ENCODE measurements at regions not wholly inside any gene's neighbourhood (a gene's known extent, or its start where the extent isn't known, plus 50 kb on each side); places are given as distances from the start of the nearest gene placed in this dataset.
A peak's percentile ranks its signal among the peaks of the same experiment; 100 is the strongest.
"Not testable (repeated sequence)": the region's sequence is repeated elsewhere in the genome, so short reads cannot be mapped to it uniquely, and the experiment has no call there.

- TF ChIP-seq EHMT2 (IDR thresholded peaks at IDR 0.05; ENCODE audit: low read depth) (no peak), RARB (CRISPR knock-in tag; IDR thresholded peaks at IDR 0.05) (no peak), NFE2L2 (conservative IDR thresholded peaks at IDR 0.05; ENCODE audit: low read length) (no peak), ZNF302 (CRISPR knock-in tag; IDR thresholded peaks at IDR 0.05) (no peak), ATOH8 (CRISPR knock-in tag; IDR thresholded peaks at IDR 0.05; ENCODE audit: low read depth) (no peak), HDAC2 (IDR thresholded peaks at IDR 0.05) (no peak), MYC (IDR thresholded peaks at IDR 0.05; ENCODE audit: borderline replicate concordance, low read length) (no peak), CHD2 (IDR thresholded peaks at IDR 0.05; ENCODE audit: low read length, partially characterized antibody) (no peak), ZSCAN20 (CRISPR knock-in tag; IDR thresholded peaks at IDR 0.05) (no peak), EP300 (IDR thresholded peaks at IDR 0.05) (no peak), REST (IDR thresholded peaks at IDR 0.05) (no peak), POLR2A (IDR thresholded peaks at IDR 0.05; ENCODE audit: low read length) (no peak), ESRRA (IDR thresholded peaks at IDR 0.05; ENCODE audit: borderline replicate concordance, low read length) (no peak), SREBF2 (IDR thresholded peaks at IDR 0.05) (no peak), BCL3 (IDR thresholded peaks at IDR 0.05) (no peak)
- ATAC-seq = no peak
- WGBS (ENCODE audit: missing lambda C conversion rate) = 5% methylated on average over 2 of the region's 2 CpGs
- ChIA-PET CTCF (interaction anchor here (1.0 to 1.9 kb wide), 3 partner anchors 8 to 19 kb away, joined by 3 to 6 read pairs (median 4); no protein-coding TSS in a partner anchor), POLR2A (no interaction called here)
- Histone ChIP-seq H3K9me3 (no peaks in the 10 kb centered on the region), H3K4me2 (no peak overlapping the region), H3K4me3 (no peak overlapping the region), H3K27ac (no peak overlapping the region), H3K4me1 (no peaks in the 10 kb centered on the region)
- DNase-seq (ENCODE audit: low read depth in 1 of 2, low spot score in 1 of 2) = no peak
- no peak for FAIRE-seq
Observed at GRCh38 chr5:44953078-44953477, 144.3 kb downstream of the MRPS30 start.

- peak; percentile 71 for TF ChIP-seq MAFK (IDR thresholded peaks at IDR 0.05; ENCODE audit: partially characterized antibody)
- WGBS (ENCODE audit: missing lambda C conversion rate) = 27% methylated on average over 6 of the region's 6 CpGs
- POLR2A ChIA-PET; H3K4me1 ChIP-seq; H3K27ac ChIP-seq; CTCF ChIA-PET; H3K9me3 ChIP-seq; ATAC-seq; DNase-seq (ENCODE audit: low read depth in 1 of 2, low spot score in 1 of 2); H3K4me2 ChIP-seq; FAIRE-seq; H3K4me3 ChIP-seq: not testable (repeated sequence)
Observed at GRCh38 chr5:44958943-44959454, 150.3 kb downstream of the MRPS30 start.

GRCh38 chr5:44969825-44970224 lies 161.1 kb downstream of the MRPS30 start:
- Histone ChIP-seq H3K4me3 (no peak overlapping the region), H3K9me3 (no peaks in the 10 kb centered on the region), H3K4me2 (no peak overlapping the region), H3K27ac (no peak overlapping the region), H3K4me1 (no peaks in the 10 kb centered on the region)
- ChIA-PET CTCF (no interaction called here), POLR2A (interaction anchor here (0.6 kb wide), 1 partner anchor 156 kb away, joined by 3 read pairs; no protein-coding TSS in a partner anchor)
- TF ChIP-seq POLR2A (IDR thresholded peaks at IDR 0.05; ENCODE audit: low read length) (no peak), BHLHE40 (IDR thresholded peaks at IDR 0.05; ENCODE audit: low read depth, low read length) (no peak), SMC3 (IDR thresholded peaks at IDR 0.05) (no peak), HEYL (CRISPR knock-in tag; IDR thresholded peaks at IDR 0.05) (no peak), SREBF2 (IDR thresholded peaks at IDR 0.05) (no peak), REST (IDR thresholded peaks at IDR 0.05) (no peak), KDM1A (IDR thresholded peaks at IDR 0.05; ENCODE audit: low read depth) (no peak), RARB (CRISPR knock-in tag; IDR thresholded peaks at IDR 0.05) (no peak), BCL3 (IDR thresholded peaks at IDR 0.05) (no peak), PBX3 (IDR thresholded peaks at IDR 0.05) (no peak), HDAC2 (IDR thresholded peaks at IDR 0.05) (no peak)
- WGBS (ENCODE audit: missing lambda C conversion rate) = 18% methylated on average over 4 of the region's 4 CpGs
- ATAC-seq (no peak), DNase-seq (ENCODE audit: low read depth in 1 of 2, low spot score in 1 of 2) (no peak), FAIRE-seq (no peak)
